Muscle layer of duodenum (tissue), 2 donors: ENCODE measurements at regions not wholly inside any gene's neighbourhood (a gene's known extent, or its start where the extent isn't known, plus 50 kb on each side); places are given as distances from the start of the nearest gene placed in this dataset.
"Not testable (repeated sequence)": the region's sequence is repeated elsewhere in the genome, so short reads cannot be mapped to it uniquely, and the experiment has no call there.

ENCODE experiments used
- H3K27ac ChIP-seq: one replicate; pipeline ENCODE4 v1.7.0; 2013; ENCODE audit warnings: mild to moderate bottlenecking, low read length
- H3K27me3 ChIP-seq: one replicate; pipeline ENCODE4 v1.7.0; 2013; ENCODE audit warnings: low read depth, mild to moderate bottlenecking, control low read depth, low read length
- H3K36me3 ChIP-seq, 2 donors: one replicate each; pipeline ENCODE4 v1.7.0; 2013; ENCODE audit warnings: low read length in 2 of 2, control low read depth in 1 of 2, mild to moderate bottlenecking in 1 of 2; ENCODE audit not compliant: insufficient read depth in 2 of 2, control insufficient read depth in 1 of 2
- H3K4me1 ChIP-seq, 2 donors: one replicate each; pipeline ENCODE4 v1.7.0; 2013; ENCODE audit warnings: low read length in 2 of 2, mild to moderate bottlenecking in 2 of 2, control low read depth in 1 of 2, moderate library complexity in 1 of 2; ENCODE audit not compliant: insufficient read depth in 2 of 2, control insufficient read depth in 1 of 2
- H3K4me3 ChIP-seq, 2 donors: one replicate each; pipeline ENCODE4 v1.7.0; 2013; ENCODE audit warnings: low read length in 2 of 2, low read depth in 1 of 2, mild to moderate bottlenecking in 1 of 2
- H3K9me3 ChIP-seq, 2 donors: one replicate each; pipeline ENCODE4 v1.7.0; 2013; ENCODE audit warnings: low read length in 2 of 2, control low read depth in 1 of 2, mild to moderate bottlenecking in 1 of 2; ENCODE audit not compliant: control insufficient read depth in 1 of 2
- donor health status: healthy.

DNA sequence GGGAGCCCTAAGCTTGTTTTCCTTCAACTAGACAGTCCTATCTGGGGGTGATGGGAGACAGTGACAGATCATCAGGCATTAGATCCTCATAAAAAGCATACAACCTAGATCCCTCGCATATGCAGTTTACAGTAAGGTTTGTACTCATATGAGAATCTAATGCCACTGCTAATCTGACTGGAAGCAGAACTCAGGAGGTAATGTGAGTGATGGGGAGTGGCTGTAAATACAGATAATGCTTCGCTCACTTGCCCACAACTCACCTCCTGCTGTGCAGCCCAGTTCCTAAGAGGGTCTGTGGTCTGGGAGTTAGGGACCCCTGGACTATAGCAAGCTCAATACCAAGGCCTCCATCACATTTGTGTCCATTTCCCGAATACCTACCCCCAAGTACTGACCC lies 260.5 kb downstream of the CDK5RAP2 start:
- no peak overlapping the region for H3K4me3 ChIP-seq
- H3K4me1 ChIP-seq = no peaks in the 10 kb centered on the region
- no peaks in the 10 kb centered on the region for H3K36me3 ChIP-seq
- H3K9me3 ChIP-seq = no peaks in the 10 kb centered on the region
- no peaks in the 10 kb centered on the region for H3K27me3 ChIP-seq
- no peak overlapping the region for H3K27ac ChIP-seq

DNA sequence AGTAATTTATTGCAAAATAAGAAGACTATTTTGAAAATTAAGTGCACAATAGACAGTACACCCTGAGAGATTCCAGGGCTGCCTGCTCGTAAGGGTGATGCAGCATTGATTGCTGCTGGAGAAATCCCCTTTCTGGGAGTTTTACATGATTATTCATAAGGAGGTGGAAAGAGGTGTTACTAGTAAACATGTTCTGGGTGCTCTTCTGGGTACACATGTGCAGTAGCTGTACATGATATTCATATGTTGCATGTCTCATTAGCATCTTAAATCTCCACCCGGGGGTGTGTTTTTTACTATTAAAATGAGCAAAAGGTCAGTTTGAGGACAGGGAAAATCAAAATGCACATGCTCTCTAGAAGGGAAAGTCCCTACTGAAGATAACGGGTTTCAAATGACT lies 264.8 kb downstream of the CDK5RAP2 start:
- no peaks in the 10 kb centered on the region for H3K27me3 ChIP-seq
- H3K4me3 ChIP-seq = no peak overlapping the region
- no peak overlapping the region for H3K27ac ChIP-seq
- no peaks in the 10 kb centered on the region for H3K9me3 ChIP-seq
- no peaks in the 10 kb centered on the region for H3K36me3 ChIP-seq
- no peaks in the 10 kb centered on the region for H3K4me1 ChIP-seq

DNA sequence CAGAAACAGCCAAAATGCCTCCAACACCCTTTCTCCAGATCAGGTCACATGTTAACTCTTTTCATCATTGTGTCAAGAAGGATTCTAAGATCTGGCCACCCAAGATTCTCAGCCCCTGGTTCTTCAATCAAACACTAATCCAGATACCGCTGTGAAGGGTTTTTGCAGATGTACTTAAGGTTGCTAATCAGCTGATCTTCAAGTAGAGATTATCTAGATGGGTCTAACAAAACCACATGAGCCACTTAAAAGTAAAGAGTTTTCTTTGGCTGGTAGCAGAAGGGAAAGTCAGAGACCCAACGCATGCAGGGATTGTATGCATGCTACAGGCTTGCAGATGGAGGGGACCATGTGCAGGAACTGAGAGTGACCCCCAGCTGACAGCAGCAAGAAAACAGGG lies 267.9 kb downstream of the CDK5RAP2 start:
- no peaks in the 10 kb centered on the region for H3K27me3 ChIP-seq
- no peak overlapping the region for H3K27ac ChIP-seq
- no peaks in the 10 kb centered on the region for H3K9me3 ChIP-seq
- no peaks in the 10 kb centered on the region for H3K4me1 ChIP-seq
- H3K4me3 ChIP-seq = no peak overlapping the region
- no peaks in the 10 kb centered on the region for H3K36me3 ChIP-seq

DNA sequence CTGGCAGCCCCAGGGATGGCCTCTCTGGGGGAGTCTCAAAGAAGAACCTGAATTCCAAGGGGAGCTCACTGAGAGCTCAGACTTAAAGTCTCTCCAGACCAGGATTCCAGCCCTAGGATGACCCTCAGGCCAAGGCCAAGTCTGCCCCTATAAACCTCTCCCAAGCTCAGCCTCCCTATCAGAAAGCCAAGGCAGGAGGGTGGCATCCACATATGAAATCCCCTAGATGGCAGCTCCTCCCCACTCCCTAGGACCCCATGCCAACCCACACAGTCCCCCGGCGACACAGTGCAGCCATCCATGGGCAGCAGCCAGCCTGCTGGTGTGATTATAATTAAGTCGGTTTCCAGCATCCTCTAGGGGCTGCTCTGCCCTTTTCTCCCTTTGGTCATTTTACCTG lies 269.9 kb downstream of the CDK5RAP2 start:
- Histone ChIP-seq H3K36me3 (no peaks in the 10 kb centered on the region), H3K27me3 (no peaks in the 10 kb centered on the region), H3K27ac (no peak overlapping the region), H3K4me3 (no peak overlapping the region), H3K9me3 (no peaks in the 10 kb centered on the region), H3K4me1 (no peaks in the 10 kb centered on the region)

GRCh38 chr9:120308495-120308894 lies 271.5 kb downstream of the CDK5RAP2 start:
- Histone ChIP-seq H3K4me1 (no peaks in the 10 kb centered on the region), H3K36me3 (no peaks in the 10 kb centered on the region), H3K27me3 (no peaks in the 10 kb centered on the region)

GRCh38 chr9:120307599-120307998 lies 272.4 kb downstream of the CDK5RAP2 start:
- no peak overlapping the region for H3K4me3 ChIP-seq
- H3K36me3 ChIP-seq = no peaks in the 10 kb centered on the region
- H3K27ac ChIP-seq = no peak overlapping the region
- H3K27me3 ChIP-seq = no peaks in the 10 kb centered on the region
- no peaks in the 10 kb centered on the region for H3K9me3 ChIP-seq
- no peaks in the 10 kb centered on the region for H3K4me1 ChIP-seq

More at GRCh38 chr9:120308495-120308894, 271.5 kb downstream of the CDK5RAP2 start:
- H3K27ac ChIP-seq = no peak overlapping the region
- H3K9me3 ChIP-seq = no peaks in the 10 kb centered on the region
- H3K4me3 ChIP-seq = no peak overlapping the region

GRCh38 chr9:120306561-120306960 lies 273.4 kb downstream of the CDK5RAP2 start:
- Histone ChIP-seq H3K27me3 (no peaks in the 10 kb centered on the region), H3K4me3 (no peak overlapping the region), H3K36me3 (no peaks in the 10 kb centered on the region), H3K27ac (no peak overlapping the region), H3K4me1 (no peaks in the 10 kb centered on the region), H3K9me3 (no peaks in the 10 kb centered on the region)

- no peaks in the 10 kb centered on the region for H3K4me1 ChIP-seq
- H3K27me3 ChIP-seq = no peaks in the 10 kb centered on the region
- H3K27ac ChIP-seq = no peak overlapping the region
- no peak overlapping the region for H3K4me3 ChIP-seq
- no peaks in the 10 kb centered on the region for H3K9me3 ChIP-seq
- H3K36me3 ChIP-seq = no peaks in the 10 kb centered on the region
These were observed 273.9 kb downstream of the CDK5RAP2 start for GRCh38 chr9:120306088-120306487.

GRCh38 chr9:120304896-120305295 lies 275.1 kb downstream of the CDK5RAP2 start:
- not testable (repeated sequence) for H3K4me3 ChIP-seq, H3K9me3 ChIP-seq, H3K27ac ChIP-seq, H3K4me1 ChIP-seq, H3K36me3 ChIP-seq, H3K27me3 ChIP-seq

DNA sequence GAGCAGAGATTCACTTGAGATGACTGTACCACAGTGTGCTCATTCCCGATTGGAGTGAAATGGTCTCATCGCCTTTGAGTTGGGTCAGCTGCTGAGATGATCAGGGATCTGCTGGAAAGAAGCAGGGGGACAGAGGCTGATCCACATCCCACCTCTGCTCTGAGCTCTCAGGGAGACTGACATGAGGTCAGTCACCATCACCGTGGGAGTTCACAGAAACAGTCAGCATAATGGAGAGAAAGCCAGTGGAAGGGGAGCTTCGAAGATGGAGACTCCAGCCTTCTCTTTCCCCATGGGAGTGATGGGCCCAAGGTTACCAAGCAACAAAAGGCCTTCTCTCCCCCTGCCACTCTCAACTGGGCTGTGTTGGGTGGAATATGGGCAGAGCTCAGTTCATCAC lies 276.4 kb downstream of the CDK5RAP2 start:
- H3K27ac ChIP-seq = no peak overlapping the region
- H3K4me3 ChIP-seq = no peak overlapping the region
- H3K4me1 ChIP-seq = no peaks in the 10 kb centered on the region
- no peaks in the 10 kb centered on the region for H3K9me3 ChIP-seq
- no peaks in the 10 kb centered on the region for H3K36me3 ChIP-seq
- H3K27me3 ChIP-seq = no peaks in the 10 kb centered on the region

- no peaks in the 10 kb centered on the region for H3K36me3 ChIP-seq
- H3K4me3 ChIP-seq = no peak overlapping the region
- H3K27me3 ChIP-seq = no peaks in the 10 kb centered on the region
- H3K27ac ChIP-seq = no peak overlapping the region
- no peaks in the 10 kb centered on the region for H3K9me3 ChIP-seq
- no peaks in the 10 kb centered on the region for H3K4me1 ChIP-seq
These were observed 280.2 kb downstream of the CDK5RAP2 start for GRCh38 chr9:120299785-120300184.

GRCh38 chr9:120294003-120294402 lies 286.0 kb downstream of the CDK5RAP2 start:
- Histone ChIP-seq H3K27me3 (no peaks in the 10 kb centered on the region), H3K36me3 (no peaks in the 10 kb centered on the region), H3K27ac (no peak overlapping the region), H3K4me3 (no peak overlapping the region), H3K4me1 (no peaks in the 10 kb centered on the region), H3K9me3 (no peaks in the 10 kb centered on the region)
